IPS-18a (cell line): ENCODE measurements at regions not wholly inside any gene's neighbourhood (a gene's known extent, or its start where the extent isn't known, plus 50 kb on each side); places are given as distances from the start of the nearest gene placed in this dataset.

ENCODE experiments used
- H3K27ac ChIP-seq: one replicate; pipeline ENCODE4 v1.5.1; 2013; ENCODE audit warnings: low read length
- H3K27me3 ChIP-seq: one replicate; pipeline ENCODE4 v1.6.1; 2013; ENCODE audit warnings: mild to moderate bottlenecking, low read length; ENCODE audit not compliant: control insufficient read depth, insufficient read depth
- H3K36me3 ChIP-seq: one replicate; pipeline ENCODE4 v1.6.1; 2013; ENCODE audit warnings: low read depth, low read length; ENCODE audit not compliant: control insufficient read depth
- H3K4me1 ChIP-seq: one replicate; pipeline ENCODE4 v1.6.1; 2013; ENCODE audit warnings: low read depth, low read length; ENCODE audit not compliant: control insufficient read depth
- H3K4me3 ChIP-seq: one replicate; pipeline ENCODE4 v1.5.1; 2013; ENCODE audit warnings: low read length
- H3K9ac ChIP-seq: one replicate; pipeline ENCODE4 v1.6.1; 2013; ENCODE audit warnings: mild to moderate bottlenecking, low read length, moderate library complexity
- H3K9me3 ChIP-seq: one replicate; pipeline ENCODE4 v1.6.1; 2013; ENCODE audit warnings: low read depth, low read length; ENCODE audit not compliant: control insufficient read depth

DNA sequence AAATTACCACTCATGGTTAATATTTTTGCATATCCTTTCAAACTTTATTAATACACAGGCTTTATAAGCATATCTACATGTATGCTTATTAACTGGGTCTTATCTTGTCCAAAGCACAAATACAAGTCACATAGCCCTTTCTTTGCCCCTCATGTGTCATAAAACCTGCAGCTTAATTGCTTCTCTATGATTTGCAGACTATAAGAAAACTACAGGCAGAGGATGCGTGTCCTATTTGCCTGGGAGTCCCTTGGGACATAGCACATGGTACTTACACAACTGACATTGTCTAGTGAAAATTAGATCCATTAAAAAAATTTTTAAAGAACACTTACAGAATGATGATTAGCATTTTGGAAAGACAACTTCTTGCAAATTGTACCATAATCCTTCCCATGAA lies 190.5 kb upstream of the PLEKHA5 start:
- Histone ChIP-seq H3K4me3 (no peak overlapping the region), H3K27me3 (no peaks in the 10 kb centered on the region), H3K27ac (no peak overlapping the region), H3K9me3 (no peaks in the 10 kb centered on the region), H3K9ac (no peak overlapping the region), H3K36me3 (no peaks in the 10 kb centered on the region), H3K4me1 (no peaks in the 10 kb centered on the region)

DNA sequence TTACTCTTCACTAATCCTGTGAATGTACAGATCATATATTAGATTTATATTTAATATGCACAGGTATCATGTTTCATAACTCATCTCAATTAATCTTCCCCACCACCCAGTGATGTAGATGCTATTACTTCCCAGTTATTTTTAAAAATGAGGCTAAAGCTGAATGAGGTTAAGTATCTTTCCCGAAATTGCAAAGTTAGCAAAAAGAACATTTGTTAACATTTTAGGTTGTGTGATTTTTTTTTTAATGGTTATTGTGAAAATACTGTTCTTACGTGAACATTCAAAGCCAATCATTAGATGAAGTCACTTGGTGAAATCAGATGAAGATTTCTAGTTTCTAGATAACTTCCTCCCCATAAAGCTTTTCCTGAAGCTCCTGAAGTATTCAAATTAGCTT lies 186.9 kb upstream of the PLEKHA5 start:
- no peak overlapping the region for H3K4me3 ChIP-seq
- H3K27me3 ChIP-seq, result no peaks in the 10 kb centered on the region
- H3K9ac ChIP-seq, result no peak overlapping the region
- H3K4me1 ChIP-seq, result no peaks in the 10 kb centered on the region
- no peaks in the 10 kb centered on the region for H3K36me3 ChIP-seq
- H3K9me3 ChIP-seq, result no peaks in the 10 kb centered on the region
- H3K27ac ChIP-seq, result no peak overlapping the region

DNA sequence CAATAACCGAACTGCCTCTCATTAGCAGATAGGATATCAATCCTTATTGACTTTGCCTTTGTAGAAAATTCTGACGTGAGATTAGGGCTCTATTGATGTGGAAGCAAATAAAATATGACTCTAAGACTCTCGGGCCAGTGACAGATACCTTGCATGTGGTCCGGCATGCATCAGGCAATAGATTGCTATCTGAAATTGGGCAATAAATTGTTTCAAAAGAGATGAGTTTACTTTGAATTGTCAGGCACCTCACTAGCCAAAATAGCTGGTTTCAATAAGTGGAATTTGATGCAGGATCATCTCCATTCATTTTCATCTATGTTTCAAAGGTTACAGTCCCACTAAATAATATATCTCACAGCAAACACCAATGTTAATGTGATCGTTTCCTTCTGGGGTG lies 186.3 kb upstream of the PLEKHA5 start:
- Histone ChIP-seq H3K27me3 (no peaks in the 10 kb centered on the region), H3K9ac (no peak overlapping the region), H3K4me1 (no peaks in the 10 kb centered on the region), H3K9me3 (no peaks in the 10 kb centered on the region), H3K36me3 (no peaks in the 10 kb centered on the region), H3K27ac (no peak overlapping the region), H3K4me3 (no peak overlapping the region)

DNA sequence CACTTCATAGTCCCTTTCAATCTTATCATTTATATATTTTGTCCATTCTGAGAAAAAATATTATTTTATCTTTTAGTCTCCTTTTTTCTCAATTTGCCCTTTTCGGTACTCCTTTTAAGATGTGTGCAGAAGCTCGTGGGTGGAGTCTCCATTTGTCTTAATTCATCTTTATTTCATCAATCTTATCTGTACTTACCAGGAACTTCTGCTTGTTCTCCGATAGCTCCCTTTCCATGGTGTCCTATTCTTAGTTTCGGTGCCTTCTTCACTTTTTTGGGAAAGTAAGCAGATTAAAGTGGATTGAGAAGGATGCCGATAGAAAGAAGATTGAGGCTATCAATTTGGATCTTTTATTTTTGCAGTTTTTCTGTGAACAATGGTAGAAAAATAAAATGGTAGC lies 183.4 kb upstream of the PLEKHA5 start:
- Histone ChIP-seq H3K9me3 (no peaks in the 10 kb centered on the region), H3K36me3 (no peaks in the 10 kb centered on the region)

DNA sequence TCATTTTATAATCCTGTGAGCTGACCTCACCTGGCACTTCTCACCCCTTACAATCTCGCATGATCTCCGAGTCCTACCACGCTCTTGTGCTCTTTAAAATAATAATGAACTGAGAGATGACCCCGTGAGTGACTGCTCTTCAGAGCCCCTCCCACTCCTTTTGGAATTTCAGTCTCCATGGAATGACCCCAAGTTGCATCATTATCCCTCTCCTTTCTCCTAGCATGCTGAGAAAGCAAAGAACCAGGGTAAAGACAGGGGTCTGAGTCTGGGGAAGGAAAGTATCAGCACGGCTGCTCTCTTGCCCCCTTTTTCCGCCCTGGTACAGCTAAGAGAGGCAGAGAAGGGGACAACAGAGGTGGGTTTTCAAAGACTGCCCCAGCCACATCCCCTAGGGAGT lies 178.3 kb upstream of the PLEKHA5 start:
- Histone ChIP-seq H3K4me3 (no peak overlapping the region), H3K27ac (no peak overlapping the region), H3K9me3 (no peaks in the 10 kb centered on the region)

More for the DNA sequence above, 183.4 kb upstream of the PLEKHA5 start:
- H3K27ac ChIP-seq, result no peak overlapping the region
- H3K4me1 ChIP-seq, result no peaks in the 10 kb centered on the region
- H3K27me3 ChIP-seq, result no peaks in the 10 kb centered on the region
- no peak overlapping the region for H3K4me3 ChIP-seq
- H3K9ac ChIP-seq, result no peak overlapping the region

DNA sequence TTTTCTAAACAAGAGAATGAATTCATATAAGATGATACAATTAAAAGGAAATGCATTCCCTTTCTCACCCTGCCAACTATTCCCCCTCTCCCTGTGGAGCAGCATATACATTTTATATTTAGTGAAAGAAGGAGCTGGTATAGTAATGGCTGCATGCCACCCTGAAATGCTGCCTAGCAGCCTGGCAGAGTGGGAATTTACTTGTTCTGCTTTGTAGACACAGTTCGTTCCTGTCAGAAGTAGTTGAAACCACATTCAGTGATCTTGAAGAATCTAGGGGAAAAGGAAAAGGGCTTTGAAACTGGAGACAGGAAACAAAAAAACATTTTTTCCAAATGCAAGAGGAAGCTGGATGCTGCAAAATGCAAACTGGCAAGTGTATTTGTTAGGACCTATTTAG lies 176.0 kb upstream of the PLEKHA5 start:
- Histone ChIP-seq H3K27me3 (no peaks in the 10 kb centered on the region), H3K4me1 (peaks cover 6% of the 10 kb centered on the region), H3K27ac (no peak overlapping the region), H3K9me3 (no peaks in the 10 kb centered on the region), H3K36me3 (no peaks in the 10 kb centered on the region), H3K4me3 (no peak overlapping the region), H3K9ac (no peak overlapping the region)

More for the DNA sequence above, 178.3 kb upstream of the PLEKHA5 start:
- H3K36me3 ChIP-seq, result no peaks in the 10 kb centered on the region
- no peaks in the 10 kb centered on the region for H3K27me3 ChIP-seq
- H3K4me1 ChIP-seq, result peaks cover 6% of the 10 kb centered on the region
- no peak overlapping the region for H3K9ac ChIP-seq

DNA sequence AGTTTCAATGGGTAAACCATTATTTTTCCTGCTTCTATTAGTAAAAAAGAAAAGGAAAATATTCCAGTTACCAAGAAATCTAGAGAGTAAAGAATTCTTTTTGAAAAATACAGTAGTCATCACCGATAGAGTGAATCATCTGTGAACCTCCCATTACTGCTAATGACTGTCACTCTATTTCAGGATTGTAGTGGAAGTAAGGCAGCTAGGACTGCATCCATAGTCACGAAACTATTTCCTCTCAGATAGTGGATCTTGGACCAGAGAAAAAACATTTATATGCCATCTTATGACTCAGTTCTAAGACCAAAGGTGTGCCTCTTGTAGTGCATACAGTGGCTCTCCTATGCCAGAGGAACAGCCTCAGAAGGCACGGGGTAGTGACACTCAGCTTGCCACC lies 173.9 kb upstream of the PLEKHA5 start:
- Histone ChIP-seq H3K4me1 (peaks cover 6% of the 10 kb centered on the region), H3K27ac (no peak overlapping the region), H3K9ac (no peak overlapping the region), H3K27me3 (no peaks in the 10 kb centered on the region), H3K36me3 (no peaks in the 10 kb centered on the region), H3K9me3 (no peaks in the 10 kb centered on the region), H3K4me3 (no peak overlapping the region)

DNA sequence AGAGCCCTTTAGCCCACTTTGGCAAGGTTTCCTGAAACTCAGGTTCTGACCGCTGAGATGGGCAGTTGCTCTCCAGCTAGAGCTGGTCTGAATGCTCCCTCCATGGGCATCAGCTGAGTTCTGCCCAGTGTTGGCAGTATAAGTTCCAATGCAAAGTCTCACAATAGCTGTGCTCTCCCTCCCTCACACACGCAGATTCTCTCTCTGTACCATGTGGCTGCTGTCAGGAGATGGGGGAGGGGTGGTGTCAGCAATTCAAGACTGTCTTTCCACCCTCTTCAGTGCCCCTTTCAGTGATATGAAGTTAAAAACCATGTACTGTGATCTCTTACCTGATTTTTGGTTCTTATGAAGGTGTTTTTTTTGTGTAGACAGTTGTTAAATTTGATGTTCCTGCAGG lies 164.3 kb upstream of the PLEKHA5 start:
- Histone ChIP-seq H3K27me3 (no peaks in the 10 kb centered on the region), H3K36me3 (no peaks in the 10 kb centered on the region), H3K9me3 (no peaks in the 10 kb centered on the region), H3K27ac (no peak overlapping the region), H3K9ac (no peak overlapping the region), H3K4me1 (peaks cover 9% of the 10 kb centered on the region), H3K4me3 (no peak overlapping the region)

DNA sequence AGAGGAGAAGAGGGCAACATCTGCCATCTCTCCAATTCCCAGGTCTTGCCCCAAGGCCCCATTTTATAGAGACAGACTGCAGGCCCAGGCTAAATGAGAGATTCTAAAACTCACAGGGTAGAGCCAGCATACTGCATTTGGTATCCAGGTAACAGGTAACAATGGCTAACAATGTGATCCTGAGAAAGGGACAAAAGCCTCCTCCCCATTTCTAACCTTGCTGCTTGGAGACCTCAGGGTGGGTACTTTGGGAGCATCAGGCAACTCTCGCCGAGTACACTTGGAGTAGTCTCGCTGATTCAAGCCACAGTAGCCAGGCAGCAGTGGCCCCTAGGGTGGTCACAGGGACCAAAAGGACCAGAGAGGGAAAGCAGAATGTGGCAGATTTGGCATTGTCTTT lies 162.6 kb upstream of the PLEKHA5 start:
- Histone ChIP-seq H3K9ac (no peak overlapping the region), H3K4me1 (peaks cover 24% of the 10 kb centered on the region), H3K36me3 (no peaks in the 10 kb centered on the region), H3K27me3 (no peaks in the 10 kb centered on the region), H3K4me3 (no peak overlapping the region), H3K27ac (no peak overlapping the region), H3K9me3 (no peaks in the 10 kb centered on the region)

DNA sequence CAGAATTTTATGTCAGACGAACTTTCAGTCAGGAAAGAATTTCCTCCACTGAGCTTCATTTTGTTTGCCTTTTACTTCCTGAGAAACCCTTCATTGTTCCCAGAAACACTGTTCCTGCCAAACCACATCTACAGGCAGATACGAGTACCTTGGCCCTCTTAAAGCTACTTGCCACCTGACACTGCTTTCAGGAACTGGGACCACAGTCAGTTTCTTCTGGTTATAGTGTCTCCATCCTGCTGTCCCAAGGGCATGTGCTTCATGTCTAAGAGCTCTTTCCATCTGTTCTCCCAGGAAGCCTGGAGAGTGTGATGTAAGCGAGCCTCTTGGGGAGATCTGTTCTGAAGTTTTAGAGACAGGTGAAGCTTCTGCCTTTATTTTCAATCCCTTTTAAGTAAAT lies 161.7 kb upstream of the PLEKHA5 start:
- no peaks in the 10 kb centered on the region for H3K27me3 ChIP-seq
- no peaks in the 10 kb centered on the region for H3K36me3 ChIP-seq
- no peak overlapping the region for H3K27ac ChIP-seq
- no peak overlapping the region for H3K4me3 ChIP-seq
- no peaks in the 10 kb centered on the region for H3K9me3 ChIP-seq
- H3K9ac ChIP-seq, result no peak overlapping the region
- peaks cover 31% of the 10 kb centered on the region for H3K4me1 ChIP-seq

DNA sequence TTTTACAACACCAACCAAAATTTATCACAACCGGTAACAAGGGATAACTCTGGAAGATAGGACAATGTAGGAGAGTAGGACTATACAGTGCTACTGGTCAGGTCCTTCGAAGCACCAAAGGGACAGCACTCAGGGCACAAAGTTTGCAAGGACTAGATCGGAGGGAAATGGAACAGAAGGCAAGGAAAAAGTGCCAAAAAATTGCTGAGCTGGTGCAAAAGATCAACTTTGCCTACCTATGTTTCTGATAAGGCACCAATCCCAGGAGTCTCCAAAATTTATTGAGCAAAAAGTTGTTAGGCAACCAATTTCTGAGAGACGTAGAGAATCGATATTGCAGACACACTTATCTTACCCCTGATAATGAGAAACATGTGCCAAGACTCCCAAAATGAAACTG lies 160.0 kb upstream of the PLEKHA5 start:
- no peak overlapping the region for H3K4me3 ChIP-seq
- H3K4me1 ChIP-seq, result peaks cover 40% of the 10 kb centered on the region
- H3K27ac ChIP-seq, result no peak overlapping the region
- no peaks in the 10 kb centered on the region for H3K9me3 ChIP-seq
- no peak overlapping the region for H3K9ac ChIP-seq
- no peaks in the 10 kb centered on the region for H3K36me3 ChIP-seq
- no peaks in the 10 kb centered on the region for H3K27me3 ChIP-seq

DNA sequence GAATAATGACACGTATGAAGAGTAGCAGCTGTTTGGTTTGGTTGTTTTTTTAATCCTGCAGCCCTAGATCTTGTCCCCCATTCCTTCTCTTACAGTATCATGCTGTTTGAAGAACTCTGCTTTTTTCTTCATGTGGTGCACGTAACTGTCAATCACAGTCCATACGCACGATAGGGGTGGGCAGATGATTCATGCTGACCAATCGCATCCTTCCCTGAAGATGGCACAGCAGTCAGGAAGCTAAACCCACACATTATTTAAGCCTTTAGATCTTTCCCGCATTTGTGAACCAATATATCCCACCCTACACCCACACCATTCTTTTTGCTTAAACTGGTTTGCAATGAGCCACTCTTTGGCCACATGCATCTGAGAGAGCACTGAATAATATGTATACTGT lies 158.9 kb upstream of the PLEKHA5 start:
- Histone ChIP-seq H3K4me3 (no peak overlapping the region), H3K27me3 (no peaks in the 10 kb centered on the region), H3K9me3 (no peaks in the 10 kb centered on the region), H3K36me3 (no peaks in the 10 kb centered on the region), H3K9ac (no peak overlapping the region), H3K27ac (no peak overlapping the region), H3K4me1 (peaks cover 31% of the 10 kb centered on the region)
